ENCODE measurements at regions not wholly inside any gene's neighbourhood (a gene's known extent, or its start where the extent isn't known, plus 50 kb on each side); places are given as distances from the start of the nearest gene placed in this dataset.

GRCh38 chr5:143469125-143469524 is 65.6 kb upstream of the NR3C1 start:
- DNase-seq, result no peak
- no peak overlapping the region for H3K4me3 ChIP-seq (ENCODE audit: low read length in 3 of 3)
- no peak overlapping the region for H3K9ac ChIP-seq (ENCODE audit: low read length in 3 of 3)
- no peak overlapping the region for H3K27ac ChIP-seq (ENCODE audit: low read depth in 2 of 2, low read length in 2 of 2)
- intact Hi-C loops (cut with DNase I), result no loop called here
- no peaks in the 10 kb centered on the region for H3K36me3 ChIP-seq (ENCODE audit: control insufficient read depth in 2 of 3, insufficient read depth in 3 of 3, low read length in 3 of 3)
- H3K4me1 ChIP-seq (ENCODE audit: control insufficient read depth in 2 of 3, insufficient read depth in 2 of 3, low read depth in 1 of 3, low read length in 3 of 3), result no peaks in the 10 kb centered on the region
- no peaks in the 10 kb centered on the region for H3K27me3 ChIP-seq (ENCODE audit: control insufficient read depth, insufficient read depth, low read length)
- no peak for FAIRE-seq
- H3K9me3 ChIP-seq (ENCODE audit: control insufficient read depth in 2 of 3, insufficient read depth in 1 of 3, low read length in 3 of 3), result no peaks in the 10 kb centered on the region
- no peak for TF ChIP-seq CTCF (IDR thresholded peaks at IDR 0.05; ENCODE audit: borderline replicate concordance, extremely low read depth, insufficient read depth)

GRCh38 chr5:143466632-143467031 is 63.1 kb upstream of the NR3C1 start:
- no peak for FAIRE-seq
- no peak for DNase-seq
- H3K4me1 ChIP-seq (ENCODE audit: control insufficient read depth in 2 of 3, insufficient read depth in 2 of 3, low read depth in 1 of 3, low read length in 3 of 3), result no peaks in the 10 kb centered on the region

GRCh38 chr5:143464723-143465490 is 61.4 kb upstream of the NR3C1 start:
- no peak for TF ChIP-seq CTCF (IDR thresholded peaks at IDR 0.05; ENCODE audit: borderline replicate concordance, extremely low read depth, insufficient read depth)
- Histone ChIP-seq H3K27me3 (ENCODE audit: control insufficient read depth, insufficient read depth, low read length) (no peaks in the 10 kb centered on the region), H3K4me3 (ENCODE audit: low read length in 3 of 3) (no peak overlapping the region), H3K4me1 (ENCODE audit: control insufficient read depth in 2 of 3, insufficient read depth in 2 of 3, low read depth in 1 of 3, low read length in 3 of 3) (no peaks in the 10 kb centered on the region), H3K9me3 (ENCODE audit: control insufficient read depth in 2 of 3, insufficient read depth in 1 of 3, low read length in 3 of 3) (no peaks in the 10 kb centered on the region), H3K27ac (ENCODE audit: low read depth in 2 of 2, low read length in 2 of 2) (no peak overlapping the region), H3K9ac (ENCODE audit: low read length in 3 of 3) (no peak overlapping the region), H3K36me3 (ENCODE audit: control insufficient read depth in 2 of 3, insufficient read depth in 3 of 3, low read length in 3 of 3) (no peaks in the 10 kb centered on the region)
- FAIRE-seq (no peak), DNase-seq (no peak)
- intact Hi-C loops (cut with DNase I), result no loop called here

More at GRCh38 chr5:143466632-143467031, 63.1 kb upstream of the NR3C1 start:
- Histone ChIP-seq H3K27ac (ENCODE audit: low read depth in 2 of 2, low read length in 2 of 2) (no peak overlapping the region), H3K27me3 (ENCODE audit: control insufficient read depth, insufficient read depth, low read length) (no peaks in the 10 kb centered on the region), H3K9ac (ENCODE audit: low read length in 3 of 3) (no peak overlapping the region), H3K36me3 (ENCODE audit: control insufficient read depth in 2 of 3, insufficient read depth in 3 of 3, low read length in 3 of 3) (no peaks in the 10 kb centered on the region), H3K4me3 (ENCODE audit: low read length in 3 of 3) (no peak overlapping the region), H3K9me3 (ENCODE audit: control insufficient read depth in 2 of 3, insufficient read depth in 1 of 3, low read length in 3 of 3) (no peaks in the 10 kb centered on the region)
- intact Hi-C loops (cut with DNase I), result no loop called here
- no peak for TF ChIP-seq CTCF (IDR thresholded peaks at IDR 0.05; ENCODE audit: borderline replicate concordance, extremely low read depth, insufficient read depth)

Measured in kidney (tissue), 13 donors.